PC-9 (cell line): ENCODE measurements at regions not wholly inside any gene's neighbourhood (a gene's known extent, or its start where the extent isn't known, plus 50 kb on each side); places are given as distances from the start of the nearest gene placed in this dataset.

ENCODE experiments used
- BruUV-seq: library from RNA; stranded (reverse); fragments of 400-500 nt; replicated peaks from 2 replicates; lab custom pipeline; 2021; lab: Mats Ljungman, UMichigan
- CTCF ChIA-PET: fragments of 300-600 bp; sonication (Branson Sonifier 250); formaldehyde crosslinking; loops from one replicate; lab custom pipeline; 2022; ENCODE audit warnings: antibody characterized with exemption; lab: Charles Lee
- POLR2A ChIA-PET: fragments of 300-600 bp; sonication (Branson Sonifier 250); formaldehyde crosslinking; loops from one replicate; lab custom pipeline; 2022; ENCODE audit warnings: antibody characterized with exemption; ENCODE audit not compliant: unreplicated experiment; lab: Charles Lee
- DNase-seq, 2 experiments: peaks; one replicate each; pipeline versions ENCODE4 v3.0.0 to v3.0.0-alpha.2; 2015 to 2022; ENCODE audit warnings: mixed read lengths in 1 of 2
- H2AFZ ChIP-seq: fragments of 200-600 bp; sonication (generic); 2 replicates; pipeline ENCODE4 v1.8.1; 2017; ENCODE audit warnings: antibody characterized with exemption
- H3F3A ChIP-seq: fragments of 200-600 bp; sonication (generic); 2 replicates; pipeline ENCODE4 v1.8.1; 2017; ENCODE audit warnings: antibody characterized with exemption, mild to moderate bottlenecking, low read depth; ENCODE audit not compliant: insufficient read depth
- H3K27ac ChIP-seq: fragments of 200-600 bp; sonication (generic); 2 replicates; pipeline ENCODE4 v1.6.1; 2016; ENCODE audit warnings: mixed run types
- H3K27me3 ChIP-seq: fragments of 200-600 bp; sonication (generic); 2 replicates; pipeline ENCODE4 v1.6.1; 2016; ENCODE audit warnings: low read depth, mixed run types; ENCODE audit not compliant: insufficient read depth
- H3K36me3 ChIP-seq: fragments of 200-600 bp; sonication (generic); 2 replicates; pipeline ENCODE4 v1.6.1; 2016; ENCODE audit warnings: low read depth, mixed run types
- H3K4me1 ChIP-seq: fragments of 200-600 bp; sonication (generic); replicated peaks from 2 replicates; pipeline ENCODE4 v1.6.1; 2016; ENCODE audit warnings: mixed run types; ENCODE audit not compliant: insufficient read depth
- H3K4me2 ChIP-seq: fragments of 200-600 bp; sonication (generic); 2 replicates; pipeline ENCODE4 v1.6.1; 2017; ENCODE audit warnings: mixed run types
- H3K4me3 ChIP-seq: fragments of 200-600 bp; sonication (generic); 2 replicates; pipeline ENCODE4 v1.6.1; 2016; ENCODE audit warnings: mixed run types
- H3K79me2 ChIP-seq: fragments of 200-600 bp; sonication (generic); 2 replicates; pipeline ENCODE4 v1.6.1; 2017; ENCODE audit warnings: low read depth, mixed run types
- H3K9me2 ChIP-seq: fragments of 200-600 bp; sonication (generic); 2 replicates; pipeline ENCODE4 v1.8.1; 2017; ENCODE audit warnings: mild to moderate bottlenecking; ENCODE audit not compliant: insufficient read depth
- H3K9me3 ChIP-seq: fragments of 200-600 bp; sonication (generic); 2 replicates; pipeline ENCODE4 v1.8.1; 2016; ENCODE audit warnings: low read depth; ENCODE audit not compliant: insufficient read depth
- H4K20me1 ChIP-seq: fragments of 200-600 bp; sonication (generic); 2 replicates; pipeline ENCODE4 v1.8.1; 2017; ENCODE audit not compliant: insufficient read depth
- EZH2 ChIP-seq: fragments of 200-600 bp; sonication (generic); IDR thresholded peaks from 2 replicates; pipeline ENCODE4 v1.8.0; 2017; ENCODE audit warnings: antibody characterized with exemption, low read depth
- intact Hi-C: fragments of 100-400 bp; cut with micrococcal nuclease; formaldehyde crosslinking; loops from one replicate; pipeline ENCODE4 v1.10.0; 2022; ENCODE audit not compliant: unreplicated experiment
- TF ChIP-seq, protein P1 (sequence below): fragments of 200-600 bp; sonication (generic); conservative IDR thresholded peaks from 2 replicates; pipeline ENCODE4 v1.6.1; 2017; ENCODE audit warnings: mixed run types, antibody characterized with exemption, mild to moderate bottlenecking, moderate library complexity

DNA sequence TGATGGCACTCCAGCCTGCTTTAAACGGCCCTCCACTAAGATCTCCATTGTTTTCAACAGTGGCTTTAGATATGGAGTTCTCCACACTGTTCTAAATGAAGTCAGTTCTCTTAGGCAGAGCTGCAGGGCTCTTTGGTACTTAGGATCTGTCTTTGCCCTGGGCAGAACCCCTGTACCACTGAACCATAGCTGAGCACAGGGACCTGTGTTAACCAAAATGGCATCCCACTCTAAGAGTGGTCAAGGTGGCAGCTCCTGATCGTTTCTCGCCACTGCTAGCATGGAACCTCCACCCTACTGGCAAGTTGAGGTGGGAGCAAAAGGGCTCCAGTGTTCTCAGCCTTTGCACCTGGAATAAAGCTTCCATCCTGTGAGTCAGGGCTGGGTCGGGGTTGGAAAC is 186.7 kb downstream of the TM2D1 start:
- BruUV-seq = no TSS peak
- POLR2A ChIA-PET = no interaction called here
- Histone ChIP-seq H4K20me1 (no peaks in the 10 kb centered on the region), H3K79me2 (no peaks in the 10 kb centered on the region), H3K27me3 (no peaks in the 10 kb centered on the region), H3K36me3 (no peaks in the 10 kb centered on the region), H3K4me3 (no peak overlapping the region), H3F3A (no peaks in the 10 kb centered on the region), H3K4me1 (no peaks in the 10 kb centered on the region), H3K4me2 (no peak overlapping the region), H2AFZ (no peak overlapping the region), H3K9me2 (no peaks in the 10 kb centered on the region), H3K27ac (no peak overlapping the region), H3K9me3 (no peaks in the 10 kb centered on the region)
- CTCF ChIA-PET = no interaction called here
- TF ChIP-seq, protein P1, sequence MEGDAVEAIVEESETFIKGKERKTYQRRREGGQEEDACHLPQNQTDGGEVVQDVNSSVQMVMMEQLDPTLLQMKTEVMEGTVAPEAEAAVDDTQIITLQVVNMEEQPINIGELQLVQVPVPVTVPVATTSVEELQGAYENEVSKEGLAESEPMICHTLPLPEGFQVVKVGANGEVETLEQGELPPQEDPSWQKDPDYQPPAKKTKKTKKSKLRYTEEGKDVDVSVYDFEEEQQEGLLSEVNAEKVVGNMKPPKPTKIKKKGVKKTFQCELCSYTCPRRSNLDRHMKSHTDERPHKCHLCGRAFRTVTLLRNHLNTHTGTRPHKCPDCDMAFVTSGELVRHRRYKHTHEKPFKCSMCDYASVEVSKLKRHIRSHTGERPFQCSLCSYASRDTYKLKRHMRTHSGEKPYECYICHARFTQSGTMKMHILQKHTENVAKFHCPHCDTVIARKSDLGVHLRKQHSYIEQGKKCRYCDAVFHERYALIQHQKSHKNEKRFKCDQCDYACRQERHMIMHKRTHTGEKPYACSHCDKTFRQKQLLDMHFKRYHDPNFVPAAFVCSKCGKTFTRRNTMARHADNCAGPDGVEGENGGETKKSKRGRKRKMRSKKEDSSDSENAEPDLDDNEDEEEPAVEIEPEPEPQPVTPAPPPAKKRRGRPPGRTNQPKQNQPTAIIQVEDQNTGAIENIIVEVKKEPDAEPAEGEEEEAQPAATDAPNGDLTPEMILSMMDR = no peak
- no peak for TF ChIP-seq EZH2
- intact Hi-C loops = no loop called here
- no peak for DNase-seq

DNA sequence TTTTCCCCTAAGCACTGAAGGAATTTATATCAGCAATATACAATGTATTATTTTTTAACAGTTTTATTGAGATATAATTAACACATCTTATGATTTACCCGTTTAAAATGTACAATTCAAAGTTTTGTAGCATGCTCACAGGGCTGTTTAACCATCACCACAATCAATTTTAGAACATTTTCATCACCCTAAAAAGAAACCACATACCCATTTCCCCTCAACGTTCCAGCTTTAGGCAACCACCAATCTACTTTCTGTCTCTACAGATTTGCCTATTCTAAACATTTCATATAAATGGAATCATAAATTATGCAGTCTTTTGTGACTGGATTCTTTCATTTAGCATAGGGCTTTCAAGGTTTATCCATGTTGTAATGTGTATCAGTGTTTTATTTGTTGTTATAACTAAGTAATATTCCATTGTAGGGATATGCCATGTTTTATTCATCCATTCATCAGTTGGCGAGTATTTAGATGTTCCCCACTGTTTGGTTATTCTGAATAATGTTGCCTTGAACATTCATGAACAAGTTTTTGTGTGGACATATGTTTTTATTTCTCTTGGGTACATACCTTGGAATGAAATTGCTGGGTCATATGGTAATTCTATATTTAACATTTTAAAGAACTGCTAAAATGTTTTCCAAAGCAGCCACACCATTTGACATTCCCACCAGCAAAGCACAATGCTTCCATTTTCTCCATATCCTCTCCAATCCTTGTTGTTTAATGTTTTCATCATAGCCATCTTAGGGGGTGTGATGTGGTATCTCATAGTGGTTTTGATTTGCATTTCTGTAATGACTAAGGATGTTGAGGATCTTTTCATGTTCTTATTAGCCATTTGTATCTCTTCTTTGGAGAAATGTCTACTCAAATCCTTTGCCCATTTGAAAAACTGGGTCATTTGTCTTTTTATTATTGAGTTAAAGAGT is 188.5 kb downstream of the TM2D1 start:
- ChIA-PET CTCF (no interaction called here), POLR2A (no interaction called here)

DNA sequence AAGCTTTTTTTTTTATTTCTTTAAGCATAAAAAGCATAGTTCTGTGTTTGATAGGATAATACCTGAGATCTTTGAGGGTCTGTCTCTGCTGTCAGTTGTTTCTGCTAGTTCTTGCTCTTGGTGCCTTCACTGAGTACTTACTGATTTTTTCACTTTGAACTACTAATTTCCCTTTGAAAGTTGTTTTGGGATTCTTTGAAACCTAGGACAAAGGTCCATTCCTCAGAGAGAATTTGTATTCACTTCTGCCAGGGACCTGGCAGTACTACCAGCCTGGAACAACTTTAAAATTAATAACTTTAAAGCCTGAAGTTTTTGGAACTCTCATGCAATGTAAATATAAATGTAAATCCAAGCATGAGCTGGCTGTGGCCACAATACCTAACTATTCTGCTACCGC is 190.1 kb downstream of the TM2D1 start:
- H3K4me1 ChIP-seq = no peaks in the 10 kb centered on the region
- H3K9me2 ChIP-seq = no peaks in the 10 kb centered on the region
- DNase-seq = no peak
- H3K36me3 ChIP-seq = no peaks in the 10 kb centered on the region
- H2AFZ ChIP-seq = no peak overlapping the region
- intact Hi-C loops = no loop called here
- H4K20me1 ChIP-seq = no peaks in the 10 kb centered on the region
- no peaks in the 10 kb centered on the region for H3K79me2 ChIP-seq
- CTCF ChIA-PET = no interaction called here
- H3K27ac ChIP-seq = no peak overlapping the region
- no peaks in the 10 kb centered on the region for H3F3A ChIP-seq
- no TSS peak for BruUV-seq
- no peaks in the 10 kb centered on the region for H3K9me3 ChIP-seq
- no peak overlapping the region for H3K4me3 ChIP-seq
- H3K27me3 ChIP-seq = no peaks in the 10 kb centered on the region
- H3K4me2 ChIP-seq = no peak overlapping the region
- POLR2A ChIA-PET = no interaction called here
- no peak for TF ChIP-seq EZH2
- TF ChIP-seq, protein P1 = no peak

More for the DNA sequence above, 188.5 kb downstream of the TM2D1 start:
- H4K20me1 ChIP-seq = no peaks in the 10 kb centered on the region
- H3K4me2 ChIP-seq = no peak overlapping the region
- H3K9me3 ChIP-seq = no peaks in the 10 kb centered on the region
- no peaks in the 10 kb centered on the region for H3F3A ChIP-seq
- H3K36me3 ChIP-seq = no peaks in the 10 kb centered on the region
- H3K27me3 ChIP-seq = no peaks in the 10 kb centered on the region
- H3K27ac ChIP-seq = no peak overlapping the region
- intact Hi-C loops = no loop called here
- H3K79me2 ChIP-seq = no peaks in the 10 kb centered on the region
- DNase-seq = no peak
- no peaks in the 10 kb centered on the region for H3K9me2 ChIP-seq
- TF ChIP-seq EZH2 = no peak
- TF ChIP-seq, protein P1 = no peak
- no TSS peak for BruUV-seq
- no peak overlapping the region for H2AFZ ChIP-seq
- H3K4me1 ChIP-seq = no peaks in the 10 kb centered on the region
- no peak overlapping the region for H3K4me3 ChIP-seq
